ENCODE measurements at regions not wholly inside any gene's neighbourhood (a gene's known extent, or its start where the extent isn't known, plus 50 kb on each side); places are given as distances from the start of the nearest gene placed in this dataset.

GRCh38 chr16:59190731-59191130 is 456.6 kb upstream of the GOT2 start:
- H3K27ac ChIP-seq (ENCODE audit: low read length) = no peak overlapping the region
- no peak overlapping the region for H3K4me3 ChIP-seq (ENCODE audit: low read length)
- H2AFZ ChIP-seq (ENCODE audit: low read length) = no peak overlapping the region
- no peaks in the 10 kb centered on the region for H4K20me1 ChIP-seq (ENCODE audit: insufficient read depth, low read length)
- TF ChIP-seq EZH2 (optimal IDR thresholded peaks at IDR 0.05; ENCODE audit: low read depth, low read length) (no peak), EZH2phosphoT487 (IDR thresholded peaks at IDR 0.05; ENCODE audit: low read length) (no peak), CTCF (IDR thresholded peaks at IDR 0.05; ENCODE audit: low read length) (no peak)
- no peak for DNase-seq
- no peak overlapping the region for H3K4me2 ChIP-seq (ENCODE audit: low read depth, low read length)
- H3K36me3 ChIP-seq (replicated peaks; ENCODE audit: insufficient read depth, low read length) = no peaks in the 10 kb centered on the region
- no peak overlapping the region for H3K9ac ChIP-seq (ENCODE audit: low read length)
- H3F3A ChIP-seq (ENCODE audit: insufficient read depth, low read length) = no peaks in the 10 kb centered on the region
- no peaks in the 10 kb centered on the region for H3K27me3 ChIP-seq (replicated peaks; ENCODE audit: insufficient read depth, low read length)
- H3K9me3 ChIP-seq (replicated peaks; ENCODE audit: insufficient read depth, low read length) = no peaks in the 10 kb centered on the region
- no peaks in the 10 kb centered on the region for H3K4me1 ChIP-seq (ENCODE audit: low read length)
- no peaks in the 10 kb centered on the region for H3K79me2 ChIP-seq (ENCODE audit: low read length)
- no peaks in the 10 kb centered on the region for H3K9me2 ChIP-seq (replicated peaks; ENCODE audit: insufficient read depth, low read length)

GRCh38 chr16:59188029-59188428 is 453.9 kb upstream of the GOT2 start:
- Histone ChIP-seq H3K4me1 (ENCODE audit: low read length) (no peaks in the 10 kb centered on the region), H3F3A (ENCODE audit: insufficient read depth, low read length) (no peaks in the 10 kb centered on the region), H4K20me1 (ENCODE audit: insufficient read depth, low read length) (no peaks in the 10 kb centered on the region), H3K79me2 (ENCODE audit: low read length) (no peaks in the 10 kb centered on the region), H3K9me2 (replicated peaks; ENCODE audit: insufficient read depth, low read length) (no peaks in the 10 kb centered on the region), H3K4me3 (ENCODE audit: low read length) (no peak overlapping the region), H3K27ac (ENCODE audit: low read length) (no peak overlapping the region), H3K9ac (ENCODE audit: low read length) (no peak overlapping the region), H3K9me3 (replicated peaks; ENCODE audit: insufficient read depth, low read length) (no peaks in the 10 kb centered on the region), H2AFZ (ENCODE audit: low read length) (no peak overlapping the region), H3K36me3 (replicated peaks; ENCODE audit: insufficient read depth, low read length) (no peaks in the 10 kb centered on the region), H3K4me2 (ENCODE audit: low read depth, low read length) (no peak overlapping the region), H3K27me3 (replicated peaks; ENCODE audit: insufficient read depth, low read length) (no peaks in the 10 kb centered on the region)
- DNase-seq = no peak
- TF ChIP-seq EZH2 (optimal IDR thresholded peaks at IDR 0.05; ENCODE audit: low read depth, low read length) (no peak), EZH2phosphoT487 (IDR thresholded peaks at IDR 0.05; ENCODE audit: low read length) (no peak), CTCF (IDR thresholded peaks at IDR 0.05; ENCODE audit: low read length) (no peak)

DNA sequence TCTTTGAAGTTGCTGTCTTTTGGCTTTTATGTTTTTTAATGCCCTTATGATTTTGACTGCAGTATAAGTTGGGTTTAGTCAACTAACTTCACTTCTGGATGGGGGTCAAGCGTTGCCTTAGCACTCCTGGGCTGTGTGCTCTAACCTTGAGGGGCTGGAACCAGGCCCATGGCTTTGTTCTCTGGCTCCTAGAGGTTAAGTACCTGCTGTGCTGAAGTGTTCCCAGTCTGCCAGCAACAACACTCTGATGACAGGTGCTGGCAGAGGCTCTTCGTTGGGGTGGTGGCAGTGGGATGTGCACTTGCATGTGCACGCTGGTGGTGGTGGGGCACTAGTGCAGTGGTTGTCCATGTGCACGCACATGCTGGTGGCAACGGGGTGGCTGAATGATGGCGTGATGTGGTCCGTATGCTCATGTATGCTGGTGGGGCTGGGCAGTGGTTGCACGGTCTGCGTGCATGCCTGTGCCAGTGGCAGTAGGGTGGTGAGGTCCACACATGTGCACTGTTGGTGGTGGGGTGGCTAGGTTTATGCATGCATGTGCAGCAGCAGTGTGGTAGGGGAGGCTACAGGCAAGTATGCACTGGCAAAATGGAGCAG is 447.8 kb upstream of the GOT2 start:
- H3K79me2 ChIP-seq (ENCODE audit: low read length) = no peaks in the 10 kb centered on the region
- TF ChIP-seq EZH2 (optimal IDR thresholded peaks at IDR 0.05; ENCODE audit: low read depth, low read length) (no peak), CTCF (IDR thresholded peaks at IDR 0.05; ENCODE audit: low read length) (no peak), EZH2phosphoT487 (IDR thresholded peaks at IDR 0.05; ENCODE audit: low read length) (no peak)
- no peaks in the 10 kb centered on the region for H4K20me1 ChIP-seq (ENCODE audit: insufficient read depth, low read length)
- no peaks in the 10 kb centered on the region for H3F3A ChIP-seq (ENCODE audit: insufficient read depth, low read length)
- no peak overlapping the region for H3K4me3 ChIP-seq (ENCODE audit: low read length)
- H2AFZ ChIP-seq (ENCODE audit: low read length) = no peak overlapping the region
- no peaks in the 10 kb centered on the region for H3K9me3 ChIP-seq (replicated peaks; ENCODE audit: insufficient read depth, low read length)
- no peaks in the 10 kb centered on the region for H3K9me2 ChIP-seq (replicated peaks; ENCODE audit: insufficient read depth, low read length)
- no peak overlapping the region for H3K9ac ChIP-seq (ENCODE audit: low read length)
- no peak overlapping the region for H3K27ac ChIP-seq (ENCODE audit: low read length)
- no peaks in the 10 kb centered on the region for H3K4me1 ChIP-seq (ENCODE audit: low read length)
- no peak for DNase-seq
- H3K27me3 ChIP-seq (replicated peaks; ENCODE audit: insufficient read depth, low read length) = no peaks in the 10 kb centered on the region
- H3K4me2 ChIP-seq (ENCODE audit: low read depth, low read length) = no peak overlapping the region
- H3K36me3 ChIP-seq (replicated peaks; ENCODE audit: insufficient read depth, low read length) = no peaks in the 10 kb centered on the region
